ENCODE measurements at regions not wholly inside any gene's neighbourhood (a gene's known extent, or its start where the extent isn't known, plus 50 kb on each side); places are given as distances from the start of the nearest gene placed in this dataset.

DNA sequence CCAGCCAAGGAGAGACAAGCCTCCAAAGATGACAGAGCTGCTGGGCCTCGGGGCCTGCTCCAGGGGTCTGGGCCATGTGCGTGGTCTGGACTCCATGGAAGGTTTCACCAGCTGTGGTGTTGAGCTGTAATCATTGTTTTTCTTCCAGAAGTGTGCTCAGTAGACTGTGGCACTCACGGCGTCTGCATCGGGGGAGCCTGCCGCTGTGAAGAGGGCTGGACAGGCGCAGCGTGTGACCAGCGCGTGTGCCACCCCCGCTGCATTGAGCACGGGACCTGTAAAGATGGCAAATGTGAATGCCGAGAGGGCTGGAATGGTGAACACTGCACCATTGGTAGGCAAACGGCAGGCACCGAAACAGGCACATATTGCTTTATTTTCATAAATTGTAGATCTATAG lies 164.8 kb upstream of the WWC1 start:
- TF ChIP-seq POLR2A (IDR thresholded peaks at IDR 0.05; ENCODE audit: low read length) (no peak), GATA1 (IDR thresholded peaks at IDR 0.05; ENCODE audit: low read depth, low read length) (no peak)
